ENCODE measurements at regions not wholly inside any gene's neighbourhood (a gene's known extent, or its start where the extent isn't known, plus 50 kb on each side); places are given as distances from the start of the nearest gene placed in this dataset.

DNA sequence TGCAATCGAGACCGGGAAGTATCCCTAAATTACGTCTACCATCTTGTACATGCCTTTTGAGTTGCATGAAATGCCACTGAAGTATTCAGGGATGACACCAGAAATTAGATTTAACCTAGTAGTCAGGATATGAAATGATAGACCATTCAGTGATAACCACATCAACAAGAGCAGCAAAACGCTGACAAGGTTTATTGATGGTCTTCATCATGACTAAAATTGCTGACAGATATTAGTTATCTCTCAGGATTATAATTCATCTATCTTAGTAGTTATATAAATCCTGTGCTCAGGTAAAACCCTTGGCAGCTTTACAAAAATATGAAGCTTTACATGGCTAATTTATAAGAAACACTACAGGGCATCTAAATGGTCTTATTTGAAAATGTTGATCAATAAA lies 1104.7 kb downstream of the EFNA5 start:
- RAD21 ChIA-PET (ENCODE audit: low non-redundant PET in 1 of 2, low total read pairs in 2 of 2, uncharacterized antibody in 2 of 2, unreplicated experiment in 2 of 2), result no interaction called here
- DNase-seq (ENCODE audit: low read depth, low spot score) (no peak), ATAC-seq (no peak)
- no peaks in the 10 kb centered on the region for H4K20me1 ChIP-seq (ENCODE audit: insufficient read depth)
- no peak overlapping the region for H2AFZ ChIP-seq (ENCODE audit: low read depth, low read length, poor library complexity, severe bottlenecking)
- CTCF ChIA-PET, result no interaction called here
- no peaks in the 10 kb centered on the region for H3K9me2 ChIP-seq (ENCODE audit: insufficient read depth)
- BruUV-seq (replicated peaks), result no TSS peak
- TF ChIP-seq SRF (IDR thresholded peaks at IDR 0.05; ENCODE audit: low read depth), result no peak
- TF ChIP-seq ELF1 (IDR thresholded peaks at IDR 0.05; ENCODE audit: borderline replicate concordance, low read depth), result no peak
- no peak for TF ChIP-seq EZH2 (IDR thresholded peaks at IDR 0.05)
- no peak for TF ChIP-seq SIN3A (IDR thresholded peaks at IDR 0.05; ENCODE audit: low read depth)
- TF ChIP-seq SP1 (IDR thresholded peaks at IDR 0.05; ENCODE audit: low read depth), result no peak
- TF ChIP-seq JUND (IDR thresholded peaks at IDR 0.05), result no peak
- H3K9ac ChIP-seq (ENCODE audit: low read length), result no peak overlapping the region
- no peak overlapping the region for H3K27ac ChIP-seq (ENCODE audit: low read depth, low read length)
- no peaks in the 10 kb centered on the region for H3K4me1 ChIP-seq (ENCODE audit: control insufficient read depth in 1 of 2, insufficient read depth in 2 of 2, low read length in 2 of 2)
- no peak overlapping the region for H3K4me2 ChIP-seq (ENCODE audit: low read length)
- H3K4me3 ChIP-seq (replicated peaks in 1 of 2; ENCODE audit: low read depth in 1 of 2, low read length in 2 of 2), result no peak overlapping the region
- intact Hi-C loops (cut with micrococcal nuclease), result no loop called here
- no peaks in the 10 kb centered on the region for H3K9me3 ChIP-seq (ENCODE audit: control insufficient read depth in 1 of 2, insufficient read depth in 1 of 2, low read depth in 1 of 2, low read length in 2 of 2)
- H3K79me2 ChIP-seq (ENCODE audit: insufficient read depth, low read length), result no peaks in the 10 kb centered on the region
- no peaks in the 10 kb centered on the region for H3K27me3 ChIP-seq (ENCODE audit: insufficient read depth, low read length)
- H3K36me3 ChIP-seq (ENCODE audit: control insufficient read depth in 1 of 2, insufficient read depth in 2 of 2, low read length in 2 of 2), result no peaks in the 10 kb centered on the region
- POLR2A ChIA-PET, result no interaction called here

DNA sequence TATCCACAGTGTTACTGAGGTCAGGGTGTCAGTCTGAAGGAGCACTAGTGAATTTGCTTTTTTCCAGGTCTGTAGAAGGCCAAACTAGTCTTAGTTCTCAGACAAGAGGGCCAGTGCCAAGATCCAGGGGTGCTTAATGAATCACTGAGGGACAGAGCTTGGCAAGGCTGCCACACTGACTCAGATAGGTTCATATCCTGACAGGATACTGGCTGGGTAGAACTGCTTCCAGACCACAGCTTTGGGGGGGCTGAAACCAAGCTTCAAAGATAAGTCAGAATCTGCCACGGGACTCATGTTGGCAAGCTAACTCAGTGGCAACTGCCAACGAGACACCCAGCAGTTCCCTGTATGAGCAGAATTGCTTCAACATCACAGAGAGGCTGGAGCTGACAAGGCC lies 1125.4 kb downstream of the EFNA5 start:
- no peaks in the 10 kb centered on the region for H4K20me1 ChIP-seq (ENCODE audit: insufficient read depth)
- H3K9me2 ChIP-seq (ENCODE audit: insufficient read depth), result no peaks in the 10 kb centered on the region
- H2AFZ ChIP-seq (ENCODE audit: low read depth, low read length, poor library complexity, severe bottlenecking), result no peak overlapping the region
- no TSS peak for BruUV-seq (replicated peaks)
- POLR2A ChIA-PET, result no interaction called here
- H3K27me3 ChIP-seq (ENCODE audit: insufficient read depth, low read length), result no peaks in the 10 kb centered on the region
- H3K4me2 ChIP-seq (ENCODE audit: low read length), result no peak overlapping the region
- no peak overlapping the region for H3K27ac ChIP-seq (ENCODE audit: low read depth, low read length)
- DNase-seq (ENCODE audit: low read depth, low spot score) (no peak), ATAC-seq (no peak)
- no peak overlapping the region for H3K4me3 ChIP-seq (replicated peaks in 1 of 2; ENCODE audit: low read depth in 1 of 2, low read length in 2 of 2)
- no peaks in the 10 kb centered on the region for H3K36me3 ChIP-seq (ENCODE audit: control insufficient read depth in 1 of 2, insufficient read depth in 2 of 2, low read length in 2 of 2)
- H3K9me3 ChIP-seq (ENCODE audit: control insufficient read depth in 1 of 2, insufficient read depth in 1 of 2, low read depth in 1 of 2, low read length in 2 of 2), result 0 out of 4 replicates have a peak, but pooled peaks cover 0 to 4% of the 10 kb centered on the region in 2 experiments
- RAD21 ChIA-PET (ENCODE audit: low non-redundant PET in 1 of 2, low total read pairs in 2 of 2, uncharacterized antibody in 2 of 2, unreplicated experiment in 2 of 2), result no interaction called here
- intact Hi-C loops (cut with micrococcal nuclease), result no loop called here
- CTCF ChIA-PET, result no interaction called here
- H3K4me1 ChIP-seq (ENCODE audit: control insufficient read depth in 1 of 2, insufficient read depth in 2 of 2, low read length in 2 of 2), result no peaks in the 10 kb centered on the region
- no peaks in the 10 kb centered on the region for H3K79me2 ChIP-seq (ENCODE audit: insufficient read depth, low read length)
- no peak overlapping the region for H3K9ac ChIP-seq (ENCODE audit: low read length)
- TF ChIP-seq CEBPB (IDR thresholded peaks at IDR 0.05; ENCODE audit: low read depth), result no peak
- TF ChIP-seq CBX3 (IDR thresholded peaks at IDR 0.05; ENCODE audit: low read depth), result no peak
- TF ChIP-seq SRF (IDR thresholded peaks at IDR 0.05; ENCODE audit: low read depth), result no peak
- TF ChIP-seq, protein P1, sequence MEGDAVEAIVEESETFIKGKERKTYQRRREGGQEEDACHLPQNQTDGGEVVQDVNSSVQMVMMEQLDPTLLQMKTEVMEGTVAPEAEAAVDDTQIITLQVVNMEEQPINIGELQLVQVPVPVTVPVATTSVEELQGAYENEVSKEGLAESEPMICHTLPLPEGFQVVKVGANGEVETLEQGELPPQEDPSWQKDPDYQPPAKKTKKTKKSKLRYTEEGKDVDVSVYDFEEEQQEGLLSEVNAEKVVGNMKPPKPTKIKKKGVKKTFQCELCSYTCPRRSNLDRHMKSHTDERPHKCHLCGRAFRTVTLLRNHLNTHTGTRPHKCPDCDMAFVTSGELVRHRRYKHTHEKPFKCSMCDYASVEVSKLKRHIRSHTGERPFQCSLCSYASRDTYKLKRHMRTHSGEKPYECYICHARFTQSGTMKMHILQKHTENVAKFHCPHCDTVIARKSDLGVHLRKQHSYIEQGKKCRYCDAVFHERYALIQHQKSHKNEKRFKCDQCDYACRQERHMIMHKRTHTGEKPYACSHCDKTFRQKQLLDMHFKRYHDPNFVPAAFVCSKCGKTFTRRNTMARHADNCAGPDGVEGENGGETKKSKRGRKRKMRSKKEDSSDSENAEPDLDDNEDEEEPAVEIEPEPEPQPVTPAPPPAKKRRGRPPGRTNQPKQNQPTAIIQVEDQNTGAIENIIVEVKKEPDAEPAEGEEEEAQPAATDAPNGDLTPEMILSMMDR (IDR thresholded peaks at IDR 0.05 in 2 of 3, conservative IDR thresholded peaks at IDR 0.05 in 1 of 3; ENCODE audit: borderline replicate concordance in 1 of 3, insufficient read depth in 1 of 3, low read depth in 2 of 3, low read length in 2 of 3), result no peak
- TF ChIP-seq SIN3A (IDR thresholded peaks at IDR 0.05; ENCODE audit: low read depth), result no peak
- TF ChIP-seq, protein P2, sequence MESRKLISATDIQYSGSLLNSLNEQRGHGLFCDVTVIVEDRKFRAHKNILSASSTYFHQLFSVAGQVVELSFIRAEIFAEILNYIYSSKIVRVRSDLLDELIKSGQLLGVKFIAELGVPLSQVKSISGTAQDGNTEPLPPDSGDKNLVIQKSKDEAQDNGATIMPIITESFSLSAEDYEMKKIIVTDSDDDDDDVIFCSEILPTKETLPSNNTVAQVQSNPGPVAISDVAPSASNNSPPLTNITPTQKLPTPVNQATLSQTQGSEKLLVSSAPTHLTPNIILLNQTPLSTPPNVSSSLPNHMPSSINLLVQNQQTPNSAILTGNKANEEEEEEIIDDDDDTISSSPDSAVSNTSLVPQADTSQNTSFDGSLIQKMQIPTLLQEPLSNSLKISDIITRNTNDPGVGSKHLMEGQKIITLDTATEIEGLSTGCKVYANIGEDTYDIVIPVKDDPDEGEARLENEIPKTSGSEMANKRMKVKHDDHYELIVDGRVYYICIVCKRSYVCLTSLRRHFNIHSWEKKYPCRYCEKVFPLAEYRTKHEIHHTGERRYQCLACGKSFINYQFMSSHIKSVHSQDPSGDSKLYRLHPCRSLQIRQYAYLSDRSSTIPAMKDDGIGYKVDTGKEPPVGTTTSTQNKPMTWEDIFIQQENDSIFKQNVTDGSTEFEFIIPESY (IDR thresholded peaks at IDR 0.05; ENCODE audit: extremely low read depth, insufficient replicate concordance, low read length), result no peak
- no peak for TF ChIP-seq JUND (IDR thresholded peaks at IDR 0.05)
- TF ChIP-seq, protein P3, sequence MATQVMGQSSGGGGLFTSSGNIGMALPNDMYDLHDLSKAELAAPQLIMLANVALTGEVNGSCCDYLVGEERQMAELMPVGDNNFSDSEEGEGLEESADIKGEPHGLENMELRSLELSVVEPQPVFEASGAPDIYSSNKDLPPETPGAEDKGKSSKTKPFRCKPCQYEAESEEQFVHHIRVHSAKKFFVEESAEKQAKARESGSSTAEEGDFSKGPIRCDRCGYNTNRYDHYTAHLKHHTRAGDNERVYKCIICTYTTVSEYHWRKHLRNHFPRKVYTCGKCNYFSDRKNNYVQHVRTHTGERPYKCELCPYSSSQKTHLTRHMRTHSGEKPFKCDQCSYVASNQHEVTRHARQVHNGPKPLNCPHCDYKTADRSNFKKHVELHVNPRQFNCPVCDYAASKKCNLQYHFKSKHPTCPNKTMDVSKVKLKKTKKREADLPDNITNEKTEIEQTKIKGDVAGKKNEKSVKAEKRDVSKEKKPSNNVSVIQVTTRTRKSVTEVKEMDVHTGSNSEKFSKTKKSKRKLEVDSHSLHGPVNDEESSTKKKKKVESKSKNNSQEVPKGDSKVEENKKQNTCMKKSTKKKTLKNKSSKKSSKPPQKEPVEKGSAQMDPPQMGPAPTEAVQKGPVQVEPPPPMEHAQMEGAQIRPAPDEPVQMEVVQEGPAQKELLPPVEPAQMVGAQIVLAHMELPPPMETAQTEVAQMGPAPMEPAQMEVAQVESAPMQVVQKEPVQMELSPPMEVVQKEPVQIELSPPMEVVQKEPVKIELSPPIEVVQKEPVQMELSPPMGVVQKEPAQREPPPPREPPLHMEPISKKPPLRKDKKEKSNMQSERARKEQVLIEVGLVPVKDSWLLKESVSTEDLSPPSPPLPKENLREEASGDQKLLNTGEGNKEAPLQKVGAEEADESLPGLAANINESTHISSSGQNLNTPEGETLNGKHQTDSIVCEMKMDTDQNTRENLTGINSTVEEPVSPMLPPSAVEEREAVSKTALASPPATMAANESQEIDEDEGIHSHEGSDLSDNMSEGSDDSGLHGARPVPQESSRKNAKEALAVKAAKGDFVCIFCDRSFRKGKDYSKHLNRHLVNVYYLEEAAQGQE (IDR thresholded peaks at IDR 0.05; ENCODE audit: low read depth), result no peak
- no peak for TF ChIP-seq YY1 (IDR thresholded peaks at IDR 0.05; ENCODE audit: extremely low read depth, insufficient replicate concordance, low read depth, low read length)
- TF ChIP-seq, protein P4, sequence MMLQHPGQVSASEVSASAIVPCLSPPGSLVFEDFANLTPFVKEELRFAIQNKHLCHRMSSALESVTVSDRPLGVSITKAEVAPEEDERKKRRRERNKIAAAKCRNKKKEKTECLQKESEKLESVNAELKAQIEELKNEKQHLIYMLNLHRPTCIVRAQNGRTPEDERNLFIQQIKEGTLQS (IDR thresholded peaks at IDR 0.05), result no peak
- TF ChIP-seq ELF1 (IDR thresholded peaks at IDR 0.05; ENCODE audit: borderline replicate concordance, low read depth), result no peak

Measured in HCT116 (cell line).